ENCODE measurements at regions not wholly inside any gene's neighbourhood (a gene's known extent, or its start where the extent isn't known, plus 50 kb on each side); places are given as distances from the start of the nearest gene placed in this dataset.

DNA sequence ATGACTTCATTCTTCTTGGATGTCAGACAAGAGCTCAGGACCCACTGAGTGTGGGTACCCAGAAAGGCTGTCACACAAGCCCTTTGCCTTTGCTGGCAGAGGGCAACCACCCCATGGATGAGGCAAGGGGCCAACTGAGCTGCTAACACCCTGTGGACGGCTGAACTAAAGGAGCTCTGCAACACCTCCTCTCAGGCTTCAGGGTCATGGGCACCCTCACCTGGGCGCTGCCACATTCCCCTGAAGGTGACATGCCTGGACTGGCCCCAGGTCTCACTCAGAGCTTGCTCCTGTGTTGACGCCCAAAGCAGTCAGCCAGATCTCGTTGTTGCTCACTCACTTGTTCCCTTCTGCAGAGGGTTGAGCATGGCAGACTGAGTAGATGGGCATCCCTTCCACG lies 336.8 kb upstream of the TMEM132C start:
- TF ChIP-seq, protein P1, sequence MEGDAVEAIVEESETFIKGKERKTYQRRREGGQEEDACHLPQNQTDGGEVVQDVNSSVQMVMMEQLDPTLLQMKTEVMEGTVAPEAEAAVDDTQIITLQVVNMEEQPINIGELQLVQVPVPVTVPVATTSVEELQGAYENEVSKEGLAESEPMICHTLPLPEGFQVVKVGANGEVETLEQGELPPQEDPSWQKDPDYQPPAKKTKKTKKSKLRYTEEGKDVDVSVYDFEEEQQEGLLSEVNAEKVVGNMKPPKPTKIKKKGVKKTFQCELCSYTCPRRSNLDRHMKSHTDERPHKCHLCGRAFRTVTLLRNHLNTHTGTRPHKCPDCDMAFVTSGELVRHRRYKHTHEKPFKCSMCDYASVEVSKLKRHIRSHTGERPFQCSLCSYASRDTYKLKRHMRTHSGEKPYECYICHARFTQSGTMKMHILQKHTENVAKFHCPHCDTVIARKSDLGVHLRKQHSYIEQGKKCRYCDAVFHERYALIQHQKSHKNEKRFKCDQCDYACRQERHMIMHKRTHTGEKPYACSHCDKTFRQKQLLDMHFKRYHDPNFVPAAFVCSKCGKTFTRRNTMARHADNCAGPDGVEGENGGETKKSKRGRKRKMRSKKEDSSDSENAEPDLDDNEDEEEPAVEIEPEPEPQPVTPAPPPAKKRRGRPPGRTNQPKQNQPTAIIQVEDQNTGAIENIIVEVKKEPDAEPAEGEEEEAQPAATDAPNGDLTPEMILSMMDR (IDR thresholded peaks at IDR 0.05 in 2 of 3, conservative IDR thresholded peaks at IDR 0.05 in 1 of 3; ENCODE audit: control insufficient read depth in 2 of 3, extremely low read depth in 1 of 3, insufficient read depth in 1 of 3, low read depth in 3 of 3, low read length in 3 of 3) = no peak
- TF ChIP-seq ESRRA (IDR thresholded peaks at IDR 0.05; ENCODE audit: low read length) (no peak), MXI1 (IDR thresholded peaks at IDR 0.05; ENCODE audit: low read depth, low read length) (no peak)
